ENCODE measurements at regions not wholly inside any gene's neighbourhood (a gene's known extent, or its start where the extent isn't known, plus 50 kb on each side); places are given as distances from the start of the nearest gene placed in this dataset.
"Not testable (repeated sequence)": the region's sequence is repeated elsewhere in the genome, so short reads cannot be mapped to it uniquely, and the experiment has no call there.

DNA sequence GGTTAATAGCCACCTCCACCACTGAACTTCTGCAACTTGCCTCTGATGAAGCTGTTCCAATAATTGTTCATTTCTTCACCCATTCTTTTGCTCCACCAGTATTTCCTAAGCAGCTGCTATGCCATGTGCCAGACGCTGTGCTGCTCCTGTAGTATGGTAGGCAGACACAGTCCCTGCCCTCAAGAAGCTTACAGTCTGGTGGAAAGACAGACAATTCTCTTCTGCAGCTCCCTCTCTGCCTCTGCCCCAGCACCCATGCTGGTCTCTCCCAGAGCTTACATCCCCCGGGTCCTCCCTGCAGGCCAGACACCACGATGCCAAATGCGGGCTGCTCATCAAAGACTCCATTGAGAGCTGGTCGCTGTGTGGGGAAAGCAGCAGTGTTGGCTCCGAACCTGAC, 111.6 kb upstream of the ESRRB start:
- DNase-seq (ENCODE audit: low spot score): no peak

DNA sequence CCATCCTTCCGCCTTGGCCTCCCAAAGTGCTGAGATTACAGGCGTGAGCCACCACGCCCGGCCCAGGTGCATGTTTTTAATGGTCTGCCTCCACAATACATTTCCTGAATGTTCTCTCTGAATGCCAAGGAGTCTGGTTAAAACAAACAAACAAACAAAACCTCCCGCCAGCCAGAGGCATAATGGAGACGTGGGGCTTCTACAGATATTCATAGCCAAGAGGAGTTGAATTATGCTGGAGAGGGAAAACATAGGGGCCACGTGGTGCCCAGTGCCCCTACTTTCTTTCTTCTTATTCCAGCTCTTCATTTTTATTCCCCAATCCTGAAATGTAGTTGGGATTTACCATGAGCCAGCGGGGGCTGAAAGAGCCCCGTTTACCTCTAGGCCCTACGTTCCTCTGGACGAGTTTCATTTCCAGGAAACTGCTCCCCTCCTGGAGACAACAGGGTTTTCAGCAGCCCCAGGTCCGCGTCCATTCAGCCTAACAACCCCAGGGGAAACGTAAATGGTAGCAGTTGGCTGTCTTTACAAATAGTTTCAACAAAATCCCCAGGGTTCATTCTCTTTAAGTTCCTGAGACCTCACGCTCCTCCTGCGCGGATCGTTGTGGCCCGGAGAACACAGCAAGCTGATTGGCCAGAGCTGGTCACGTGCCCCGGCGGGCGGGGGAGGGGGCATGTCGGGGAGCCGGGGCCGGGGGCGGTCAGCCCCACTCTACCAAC, 108.5 kb upstream of the ESRRB start:
- peak; percentile 12 for DNase-seq (ENCODE audit: low spot score)

DNA sequence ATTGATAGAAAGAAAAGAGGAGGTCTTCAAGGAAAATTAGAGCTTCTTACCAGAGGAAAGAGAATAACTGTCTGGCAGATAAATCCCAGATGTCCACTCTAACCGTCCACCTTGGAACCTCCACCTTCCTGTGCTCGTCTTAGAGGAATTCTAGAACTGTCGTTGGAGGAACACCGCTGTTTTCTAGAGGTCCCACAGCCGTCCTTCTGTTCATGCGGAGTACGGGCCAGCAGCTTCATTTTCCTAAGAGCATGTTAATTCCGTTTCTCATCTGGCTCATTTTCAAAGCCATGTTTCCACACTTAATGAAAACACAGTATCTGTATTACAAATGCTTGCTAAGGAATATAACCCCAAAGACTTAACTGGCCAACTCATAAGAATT, 107.9 kb upstream of the ESRRB start:
- no peak for DNase-seq (ENCODE audit: low spot score)

DNA sequence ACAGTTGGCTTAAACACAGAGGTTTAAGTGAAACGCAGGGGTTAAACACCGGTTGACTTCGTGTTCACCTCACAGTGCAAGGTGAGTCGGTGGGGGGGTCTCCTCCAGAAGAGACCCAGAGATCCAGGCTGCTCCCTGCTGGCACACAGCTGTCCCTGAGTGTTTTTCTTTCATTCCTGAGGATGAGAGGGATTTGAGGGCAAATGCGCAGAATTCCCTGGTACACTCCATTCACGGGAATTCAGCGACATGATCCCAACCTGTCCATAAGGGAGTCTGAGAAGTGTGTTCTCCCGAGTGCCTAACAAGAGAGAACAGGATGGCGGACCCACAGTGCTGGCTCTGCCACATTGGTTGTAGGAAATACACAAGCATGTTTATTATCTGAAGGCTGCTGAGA, 107.2 kb upstream of the ESRRB start:
- DNase-seq (ENCODE audit: low spot score): no peak

DNA sequence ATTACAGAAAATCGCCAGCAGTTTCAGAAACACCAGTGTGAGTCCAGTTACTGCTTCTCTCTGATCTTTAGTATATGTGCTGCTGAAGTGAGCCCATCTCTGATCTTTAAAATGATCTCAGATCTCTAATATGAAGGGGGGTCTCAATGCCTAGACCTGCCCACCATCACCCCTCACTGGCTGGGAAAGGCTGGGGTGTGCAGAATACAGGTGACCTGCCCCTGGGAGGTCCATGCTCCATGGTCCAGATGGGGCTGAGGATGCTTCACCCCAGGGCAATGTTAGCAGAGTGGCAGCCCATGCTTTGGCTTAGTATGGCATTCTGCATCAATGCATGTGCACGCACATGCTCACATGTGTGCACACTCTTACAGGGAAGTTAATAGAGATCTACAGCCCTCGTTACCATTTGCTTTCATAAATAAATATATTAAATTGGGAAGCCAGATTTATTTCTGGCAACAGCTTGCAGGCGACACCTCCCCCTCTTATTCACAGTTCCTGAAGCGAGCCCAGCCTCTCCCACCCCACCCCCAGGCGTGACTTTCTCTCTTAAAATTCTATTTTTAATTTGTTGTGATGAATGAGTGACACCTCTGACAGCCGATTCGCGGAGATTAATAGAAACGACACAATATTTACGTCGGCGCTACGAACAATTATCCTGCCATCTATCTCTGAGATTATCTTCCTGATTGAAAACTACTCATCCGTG, 104.7 kb upstream of the ESRRB start:
- DNase-seq (ENCODE audit: low spot score): no peak

DNA sequence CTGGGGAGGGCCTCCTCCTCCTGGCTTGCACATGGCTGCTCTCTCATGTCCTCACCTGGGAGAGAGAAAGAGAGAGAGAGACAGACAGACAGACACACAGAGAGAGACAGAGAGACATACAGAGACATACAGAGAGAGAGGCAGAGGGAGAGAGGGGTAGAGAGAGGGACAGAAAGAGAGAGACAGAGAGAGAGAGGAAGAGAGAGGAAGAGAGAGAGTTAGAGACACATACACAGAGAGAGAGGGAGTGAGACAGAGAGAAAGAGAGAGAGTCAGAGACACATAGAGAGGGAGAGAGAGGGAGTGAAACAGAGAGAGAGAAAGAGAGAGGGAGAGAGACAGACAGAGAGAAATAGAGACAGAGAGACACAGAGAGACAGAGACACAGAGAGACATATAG, 103.6 kb upstream of the ESRRB start:
- DNase-seq (ENCODE audit: low spot score): no peak

DNA sequence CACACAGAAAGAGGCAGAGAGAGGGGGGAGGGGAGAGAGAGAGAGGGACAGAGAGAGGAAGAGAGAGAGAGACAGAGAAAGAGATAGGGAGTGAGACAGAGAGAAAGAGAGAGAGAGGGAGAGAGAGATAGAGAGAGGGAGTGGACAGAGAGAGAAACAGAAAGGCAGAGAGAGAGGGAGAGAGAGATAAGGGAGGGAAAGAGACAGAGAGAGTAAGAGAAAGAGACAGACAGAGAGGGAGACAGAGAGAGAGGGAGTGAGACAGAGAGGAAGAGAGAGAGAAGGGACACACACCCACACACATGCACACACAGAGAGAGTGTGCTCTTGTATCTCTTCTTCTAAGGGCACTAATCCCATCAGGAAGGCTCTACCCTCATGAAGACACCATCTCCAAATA, 103.2 kb upstream of the ESRRB start:
- no peak for DNase-seq (ENCODE audit: low spot score)

DNA sequence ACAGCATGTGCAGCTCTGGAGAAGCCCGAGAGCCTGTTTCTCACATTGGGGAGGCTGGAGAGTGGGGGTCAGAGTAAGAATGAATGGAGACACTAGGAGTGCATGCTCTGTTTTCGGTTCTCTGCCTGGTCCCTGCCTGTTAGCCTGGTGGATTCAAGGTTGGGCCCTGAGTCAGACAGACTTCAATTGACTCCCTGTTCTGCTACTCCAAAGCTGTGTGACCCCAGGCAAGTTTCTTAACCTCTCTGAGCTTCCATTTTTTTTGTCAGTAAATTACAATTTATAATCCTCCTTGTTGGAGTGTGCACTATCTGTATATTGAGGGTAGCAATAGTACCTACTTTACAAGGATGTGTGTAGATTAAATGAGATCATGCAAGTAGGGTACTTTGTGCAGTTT, 102.6 kb upstream of the ESRRB start:
- DNase-seq (ENCODE audit: low spot score): no peak

DNA sequence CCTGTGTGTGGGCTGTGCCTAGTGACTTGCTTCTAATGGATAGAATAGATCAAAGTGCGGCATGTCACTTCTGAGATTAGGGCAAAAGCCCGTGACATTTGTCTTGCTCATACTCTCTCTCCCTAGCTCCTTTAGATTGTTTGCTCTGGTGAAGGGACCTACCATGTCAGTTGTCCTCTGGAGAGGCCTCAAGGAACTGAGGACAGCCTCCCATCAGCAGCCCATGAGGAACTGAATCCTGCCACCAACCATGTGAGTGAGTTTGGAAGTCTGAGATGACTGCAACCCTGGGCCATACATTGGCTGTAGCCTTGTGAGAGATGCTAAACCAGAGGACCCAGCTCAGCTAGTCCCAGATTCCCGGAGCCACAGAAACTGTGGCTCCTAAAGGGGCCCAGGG, 101.6 kb upstream of the ESRRB start:
- DNase-seq (ENCODE audit: low spot score): no peak

DNA sequence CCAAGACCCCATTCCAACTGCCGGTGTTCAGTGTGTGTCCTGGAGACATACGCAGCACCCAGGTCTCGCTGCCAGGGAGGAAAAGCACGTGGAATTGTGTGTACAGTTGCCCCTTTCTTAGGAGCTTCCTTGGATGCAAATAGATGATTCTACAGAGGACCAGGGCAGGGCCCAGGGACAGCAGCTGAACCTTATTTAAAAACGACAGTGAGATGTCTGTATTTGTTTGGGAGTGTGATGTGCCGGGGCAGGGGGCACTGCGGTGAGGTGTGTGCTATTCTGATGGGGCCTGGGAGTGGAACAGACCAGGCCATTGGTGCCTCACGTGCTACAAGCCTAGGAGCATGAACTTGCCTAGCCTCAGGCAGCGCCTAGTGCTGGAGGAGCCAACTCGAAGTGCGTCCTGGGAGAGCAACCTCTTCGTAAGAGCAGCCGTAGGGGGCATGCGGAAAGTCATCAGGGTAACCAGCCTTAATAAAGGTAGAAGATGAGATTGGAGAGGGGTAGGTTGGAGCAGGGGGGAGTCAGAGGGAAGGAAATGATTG, 98.3 kb upstream of the ESRRB start:
- no peak for DNase-seq (ENCODE audit: low spot score)

DNA sequence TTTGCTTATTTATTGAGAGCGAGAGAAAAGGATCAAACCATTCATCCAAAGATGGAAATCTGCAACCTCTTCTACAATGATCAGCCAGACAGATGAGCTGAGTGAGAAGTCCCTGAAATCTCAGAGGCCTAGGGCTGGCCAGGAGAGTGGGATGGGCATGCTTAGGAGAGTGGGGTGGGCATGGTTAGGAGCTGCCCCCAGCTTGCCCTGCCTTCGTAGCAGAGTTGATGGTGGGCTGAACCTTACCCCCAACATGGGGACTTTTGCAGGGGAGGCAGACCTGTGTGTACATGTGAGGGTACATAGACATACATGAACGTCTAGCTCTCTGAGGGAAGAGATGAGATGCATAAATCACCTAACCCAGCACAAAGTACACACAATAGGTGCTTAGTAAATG, 95.7 kb upstream of the ESRRB start:
- DNase-seq (ENCODE audit: low spot score): no peak

DNA sequence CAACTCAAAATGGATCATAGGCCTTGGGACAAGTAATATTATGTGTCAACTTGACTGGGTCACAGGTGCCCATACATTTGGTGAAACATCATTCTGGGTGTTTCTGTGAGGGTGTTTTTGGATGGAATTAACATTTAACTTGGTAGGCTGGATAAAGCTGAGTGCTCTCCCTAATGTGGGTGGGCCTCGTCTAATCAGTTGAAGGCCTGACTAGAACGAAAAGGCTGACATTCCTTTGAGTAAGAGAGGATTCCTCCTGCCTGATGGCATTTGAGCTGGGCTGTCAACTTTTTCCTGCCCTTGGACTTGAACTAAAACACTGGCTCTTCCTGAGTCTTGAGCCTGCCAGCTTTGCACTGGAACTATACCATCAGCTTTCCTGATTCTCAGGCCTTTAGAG, 93.4 kb upstream of the ESRRB start:
- DNase-seq (ENCODE audit: low spot score): no peak

DNA sequence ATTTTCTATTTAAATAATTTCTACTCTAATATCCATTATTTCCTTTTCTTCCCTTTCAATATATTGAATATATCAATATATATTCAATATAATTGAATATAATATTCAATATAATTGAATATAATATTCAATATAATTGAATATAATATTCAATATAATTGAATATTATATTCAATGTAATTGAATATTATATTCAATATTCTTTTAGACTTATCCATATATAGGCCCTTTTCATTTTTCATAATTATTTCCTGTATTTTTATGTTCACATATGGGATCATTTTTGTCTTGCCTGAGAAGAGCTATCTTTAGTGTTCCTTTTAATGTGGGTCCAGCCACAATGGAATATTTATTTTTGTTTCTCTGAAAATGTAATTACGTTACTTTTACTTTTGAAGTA, 88.9 kb upstream of the ESRRB start:
- no peak for DNase-seq (ENCODE audit: low spot score)

DNA sequence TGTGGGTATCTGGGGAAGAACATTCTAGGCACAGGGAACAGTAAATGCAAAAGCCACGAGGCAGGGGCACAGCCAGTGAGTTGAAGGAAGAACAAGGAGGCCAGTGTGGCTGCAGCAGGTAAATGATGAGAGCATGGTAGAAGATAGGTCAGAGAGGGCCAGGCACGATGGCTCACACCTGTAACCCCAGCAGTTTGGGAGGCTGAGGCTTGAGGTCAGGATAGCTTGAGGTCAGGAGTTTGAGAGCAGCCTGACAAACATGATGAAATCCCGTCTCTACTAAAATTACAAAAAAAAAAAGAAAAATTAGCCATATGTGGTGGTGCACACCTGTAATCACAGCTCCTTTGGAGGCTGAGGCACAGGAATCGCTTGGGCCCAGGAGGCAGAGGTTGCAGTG, 86.7 kb upstream of the ESRRB start:
- DNase-seq (ENCODE audit: low spot score): no peak

DNA sequence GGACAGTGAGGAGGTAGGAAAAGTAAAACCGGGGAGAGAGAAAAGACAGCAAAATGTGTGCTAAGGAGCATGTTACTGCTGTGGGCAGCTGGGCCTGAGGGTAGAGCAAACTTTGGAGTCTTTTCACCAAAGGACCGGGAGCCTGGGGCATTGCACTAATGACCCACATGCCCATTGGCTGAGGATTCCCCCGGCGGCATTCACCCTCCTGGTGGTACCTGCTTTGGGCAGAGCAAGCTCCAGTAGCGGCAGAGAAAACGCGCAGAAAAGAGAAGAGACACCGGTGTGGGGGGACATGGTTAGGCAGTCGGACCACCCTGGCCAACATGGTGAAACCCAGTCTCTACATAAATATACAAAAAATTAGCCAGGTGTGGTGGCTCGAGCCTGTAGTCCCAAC, 83.4 kb upstream of the ESRRB start:
- DNase-seq (ENCODE audit: low spot score): no peak

DNA sequence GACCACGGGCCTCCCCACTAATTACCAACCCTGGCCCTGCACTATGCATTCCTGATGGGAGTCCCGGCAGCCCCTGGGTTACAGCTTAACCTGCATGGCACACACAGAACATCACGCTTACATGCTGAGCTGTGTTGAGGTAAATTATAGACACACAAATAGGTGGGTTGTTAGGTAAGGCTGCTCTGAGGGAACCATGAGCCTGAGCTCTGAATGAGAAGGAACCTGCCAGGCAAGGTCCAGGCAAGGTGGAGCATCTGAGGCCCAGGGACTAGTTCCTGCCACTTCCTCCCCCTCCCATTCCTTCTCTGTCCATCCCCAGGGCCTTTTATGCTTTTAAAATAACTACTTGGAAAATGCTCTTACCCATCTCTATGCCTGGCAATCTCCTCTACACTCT, 82.7 kb upstream of the ESRRB start:
- no peak for DNase-seq (ENCODE audit: low spot score)

DNA sequence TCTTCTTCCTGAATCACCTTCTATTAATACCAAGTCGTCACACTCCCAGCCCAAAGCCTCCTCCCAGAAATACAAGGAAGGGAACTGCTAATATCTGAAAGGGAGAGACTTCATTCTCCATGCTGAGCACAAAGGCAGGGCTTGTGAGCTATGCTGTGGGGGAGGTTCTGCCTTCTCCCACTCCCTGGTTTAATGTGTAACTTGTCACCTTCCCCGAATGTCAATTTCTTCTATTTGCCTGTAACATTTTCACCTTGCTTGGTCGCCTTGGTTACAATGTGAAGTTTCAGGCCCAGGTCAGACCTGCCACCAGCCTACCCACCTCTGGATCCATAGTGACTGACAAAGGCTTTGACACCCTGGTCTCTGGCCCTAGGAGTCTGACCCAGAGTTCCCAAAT, 82.0 kb upstream of the ESRRB start:
- no peak for DNase-seq (ENCODE audit: low spot score)

DNA sequence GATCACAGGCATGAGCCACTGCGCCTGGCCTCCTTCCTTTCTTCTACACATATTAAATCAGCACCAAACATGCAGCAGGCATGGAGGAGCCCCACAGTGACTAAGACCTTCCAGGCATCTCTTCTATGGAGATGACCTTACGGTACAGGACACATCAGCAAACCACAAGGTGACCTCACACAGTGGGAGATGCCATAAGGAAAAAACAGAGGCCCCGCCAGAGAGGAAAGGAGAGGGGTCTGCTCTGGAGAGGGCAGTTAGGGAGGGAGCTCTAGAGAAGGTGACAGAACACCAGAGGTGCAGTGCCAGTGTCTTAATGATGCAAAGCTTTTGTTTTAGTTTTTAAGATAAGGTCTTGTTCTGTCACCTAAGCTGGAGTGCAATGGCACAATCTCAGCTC, 81.1 kb upstream of the ESRRB start:
- DNase-seq (ENCODE audit: low spot score): no peak

DNA sequence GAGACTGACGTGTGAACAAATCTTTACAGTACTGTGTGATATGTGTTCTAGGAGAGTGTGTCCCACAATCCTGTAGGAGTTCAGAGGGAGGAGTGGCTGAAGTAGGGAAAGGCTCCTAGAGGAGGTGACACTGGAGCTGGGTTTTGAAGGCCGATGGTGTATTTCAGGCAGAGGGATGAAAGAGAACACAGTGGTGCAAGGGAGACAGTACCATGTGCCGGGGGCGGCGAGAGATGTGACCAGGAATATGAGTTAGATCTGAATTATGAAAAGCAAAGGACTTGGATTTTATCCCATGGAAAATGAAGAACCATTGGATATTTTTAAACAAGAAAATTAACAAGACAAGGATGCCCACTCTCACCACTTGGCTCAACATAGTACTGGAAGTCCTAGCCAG, 77.0 kb upstream of the ESRRB start:
- DNase-seq (ENCODE audit: low spot score): no peak

DNA sequence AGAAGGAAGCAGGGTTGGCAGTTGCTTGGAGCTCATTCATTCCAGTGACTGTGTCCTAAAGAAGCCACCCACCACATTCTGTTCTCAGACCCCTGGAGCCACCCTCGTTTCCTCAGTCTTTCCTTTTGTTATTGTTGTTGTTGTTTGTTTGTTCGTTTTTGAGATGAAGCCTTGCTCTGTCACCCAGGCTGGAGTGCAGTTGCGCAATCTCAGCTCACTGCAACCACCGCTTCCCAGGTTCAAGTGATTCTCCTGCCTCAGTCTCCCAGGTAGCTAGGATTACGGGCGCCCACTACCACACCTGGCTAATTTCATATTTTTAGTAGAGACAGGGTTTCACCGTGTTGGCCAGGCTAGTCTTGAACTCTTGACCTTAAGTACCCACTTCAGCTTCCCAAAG, 72.7 kb upstream of the ESRRB start:
- not testable (repeated sequence) for DNase-seq (ENCODE audit: low spot score)

DNA sequence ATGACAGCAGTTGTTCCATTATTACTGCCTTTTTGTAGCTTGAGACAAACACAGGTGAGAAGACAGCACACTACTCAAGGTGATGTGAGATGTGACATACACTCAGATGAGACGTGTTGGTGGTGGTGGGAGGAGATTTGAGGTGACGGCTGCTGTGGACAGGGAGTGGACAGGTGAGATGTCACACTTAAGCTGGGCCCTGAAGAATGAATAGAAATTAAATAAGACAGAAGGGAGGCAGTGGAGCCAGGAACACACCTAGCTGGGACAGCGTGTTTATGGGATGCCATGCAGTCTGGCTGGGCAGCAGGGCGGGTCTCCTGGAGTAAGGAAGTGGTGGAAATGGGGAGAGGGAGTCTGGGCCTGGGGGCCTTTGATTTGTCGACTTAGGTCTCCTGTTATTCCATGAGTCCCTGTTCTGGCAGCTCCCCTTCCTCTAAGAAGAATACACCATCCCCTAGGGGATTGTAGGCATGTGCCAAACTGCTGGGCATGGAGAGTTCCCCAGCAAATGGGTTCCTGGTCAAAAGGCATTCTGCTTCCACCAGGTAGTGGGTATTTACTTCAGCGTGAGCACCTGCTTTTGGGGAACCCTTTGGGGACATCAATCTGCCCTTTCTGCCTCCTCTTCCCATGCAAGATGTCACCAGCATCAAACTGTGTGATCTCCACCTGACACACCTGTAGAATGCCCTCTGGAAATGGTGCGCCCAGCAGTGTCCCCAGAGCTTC, 71.2 kb upstream of the ESRRB start:
- DNase-seq (ENCODE audit: low spot score): no peak

DNA sequence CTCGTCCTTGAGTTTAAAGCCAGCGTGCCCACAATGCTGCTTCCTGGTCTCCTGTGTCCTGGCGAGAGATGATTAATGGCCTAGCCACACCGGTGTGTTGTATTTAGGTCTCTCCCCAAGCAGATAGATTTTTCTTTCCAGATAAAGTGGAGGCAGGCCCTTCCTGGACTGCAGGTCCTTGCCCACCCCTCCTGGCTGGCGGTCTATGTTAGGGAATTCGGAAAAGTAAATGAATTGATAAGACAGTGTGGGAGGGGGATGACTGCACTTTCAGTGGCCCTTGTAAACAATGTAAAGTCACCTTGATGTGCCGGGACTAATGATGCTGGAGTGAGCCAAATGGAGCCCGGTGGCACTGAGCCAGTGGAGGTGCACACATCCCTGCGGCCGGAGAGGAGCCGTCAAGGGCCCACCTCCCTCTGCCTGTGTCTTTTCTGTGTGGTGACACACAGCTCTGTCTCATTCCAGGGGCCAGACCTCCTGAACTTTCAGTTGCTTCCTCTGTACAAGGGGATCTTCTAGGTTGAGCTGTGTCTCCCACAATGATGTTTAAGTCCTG, 70.6 kb upstream of the ESRRB start:
- no peak for DNase-seq (ENCODE audit: low spot score)

Measured in SK-N-DZ (cell line).